H9 (cell line): ENCODE measurements at regions not wholly inside any gene's neighbourhood (a gene's known extent, or its start where the extent isn't known, plus 50 kb on each side); places are given as distances from the start of the nearest gene placed in this dataset.

Source experiments
- DNase-seq: peaks from one replicate; pipeline ENCODE4 v3.0.0-alpha.2; 2017
- H2AFZ ChIP-seq: one replicate; pipeline ENCODE4 v1.6.1; 2013; ENCODE audit warnings: mild to moderate bottlenecking, low read length, control low read depth, moderate library complexity
- H2AK5ac ChIP-seq: 2 replicates; pipeline ENCODE4 v1.6.1; 2013; ENCODE audit warnings: low read length, control low read depth, mixed read lengths; ENCODE audit not compliant: insufficient read length
- H2BK120ac ChIP-seq: one replicate; pipeline ENCODE4 v1.6.1; 2013; ENCODE audit warnings: low read depth, mild to moderate bottlenecking, low read length, control low read depth, inconsistent platforms; ENCODE audit not compliant: poor library complexity, severe bottlenecking
- H2BK12ac ChIP-seq: 2 replicates; pipeline ENCODE4 v1.6.1; 2013; ENCODE audit warnings: low read length, control low read depth, mixed read lengths, low read depth; ENCODE audit not compliant: insufficient read length
- H2BK15ac ChIP-seq: 2 replicates; pipeline ENCODE4 v1.6.1; 2013; ENCODE audit warnings: low read depth, low read length, control low read depth
- H2BK20ac ChIP-seq: one replicate; pipeline ENCODE4 v1.6.1; 2013; ENCODE audit warnings: low read depth, mild to moderate bottlenecking, low read length, control low read depth, inconsistent platforms; ENCODE audit not compliant: poor library complexity, severe bottlenecking
- H2BK5ac ChIP-seq: 2 replicates; pipeline ENCODE4 v1.6.1; 2013; ENCODE audit warnings: low read length, control low read depth, mixed read lengths; ENCODE audit not compliant: insufficient read length
- H3K14ac ChIP-seq: 2 replicates; pipeline ENCODE4 v1.6.1; 2013; ENCODE audit warnings: low read length, control low read depth; ENCODE audit not compliant: insufficient read depth
- H3K18ac ChIP-seq: 2 replicates; pipeline ENCODE4 v1.6.1; 2013; ENCODE audit warnings: low read depth, mild to moderate bottlenecking, mixed read lengths, low read length, control low read depth; ENCODE audit not compliant: insufficient read length
- H3K23ac ChIP-seq: 2 replicates; pipeline ENCODE4 v1.6.1; 2013; ENCODE audit warnings: low read length, control low read depth, mixed read lengths, low read depth; ENCODE audit not compliant: insufficient read length
- H3K23me2 ChIP-seq: 2 replicates; pipeline ENCODE4 v1.6.1; 2013; ENCODE audit warnings: low read depth, mild to moderate bottlenecking, mixed read lengths, low read length, control low read depth; ENCODE audit not compliant: insufficient read length, poor library complexity, severe bottlenecking
- H3K27ac ChIP-seq: 2 replicates; pipeline ENCODE4 v1.5.1; 2013; ENCODE audit warnings: low read length, control low read depth, mixed read lengths, low read depth; ENCODE audit not compliant: insufficient read length
- H3K27me3 ChIP-seq: 2 replicates; pipeline ENCODE4 v1.6.1; 2013; ENCODE audit warnings: low read length, control low read depth, inconsistent platforms; ENCODE audit not compliant: insufficient read depth
- H3K4ac ChIP-seq: 2 replicates; pipeline ENCODE4 v1.6.1; 2013; ENCODE audit warnings: low read depth, mild to moderate bottlenecking, control low read depth, inconsistent platforms, low read length, moderate library complexity
- H3K4me1 ChIP-seq: 2 replicates; pipeline ENCODE4 v1.6.1; 2013; ENCODE audit warnings: low read length, control low read depth, inconsistent platforms; ENCODE audit not compliant: insufficient read depth
- H3K4me2 ChIP-seq: 2 replicates; pipeline ENCODE4 v1.6.1; 2013; ENCODE audit warnings: low read length, control low read depth, mixed read lengths; ENCODE audit not compliant: insufficient read length, insufficient read depth
- H3K56ac ChIP-seq: 2 replicates; pipeline ENCODE4 v1.6.1; 2013; ENCODE audit warnings: low read depth, mild to moderate bottlenecking, mixed read lengths, low read length, control low read depth; ENCODE audit not compliant: insufficient read length
- H3K79me1 ChIP-seq: 2 replicates; pipeline ENCODE4 v1.6.1; 2013; ENCODE audit warnings: low read depth, mild to moderate bottlenecking, moderate library complexity, low read length, control low read depth, inconsistent platforms; ENCODE audit not compliant: insufficient read depth, poor library complexity, severe bottlenecking
- H3K79me2 ChIP-seq: 2 replicates; pipeline ENCODE4 v1.6.1; 2013; ENCODE audit warnings: low read length, control low read depth, inconsistent platforms; ENCODE audit not compliant: insufficient read depth
- H3K9ac ChIP-seq: 2 replicates; pipeline ENCODE4 v1.6.1; 2013; ENCODE audit warnings: low read length, control low read depth, mixed read lengths; ENCODE audit not compliant: insufficient read length; ENCODE audit errors: extremely low read depth
- H3K9me3 ChIP-seq: one replicate; pipeline ENCODE4 v1.6.1; 2013; ENCODE audit warnings: low read depth, low read length, inconsistent platforms; ENCODE audit not compliant: control insufficient read depth
- H3T11ph ChIP-seq: one replicate; pipeline ENCODE4 v1.6.1; 2013; ENCODE audit warnings: mild to moderate bottlenecking, low read length, control low read depth, inconsistent platforms
- H4K20me1 ChIP-seq: one replicate; pipeline ENCODE4 v1.6.1; 2013; ENCODE audit not compliant: control insufficient read depth, insufficient read length, insufficient read depth
- H4K5ac ChIP-seq: 2 replicates; pipeline ENCODE4 v1.6.1; 2013; ENCODE audit warnings: low read depth, mild to moderate bottlenecking, mixed read lengths, low read length, control low read depth; ENCODE audit not compliant: insufficient read length
- H4K8ac ChIP-seq: replicated peaks from 2 replicates; pipeline ENCODE4 v1.6.1; 2013; ENCODE audit warnings: low read length, control low read depth, mixed read lengths, low read depth; ENCODE audit not compliant: insufficient read length
- H4K91ac ChIP-seq: 2 replicates; pipeline ENCODE4 v1.6.1; 2013; ENCODE audit warnings: low read depth, mild to moderate bottlenecking, moderate library complexity, mixed read lengths, low read length, control low read depth; ENCODE audit not compliant: insufficient read length
- H3K27ac Mint-ChIP-seq, 3 experiments: 2 replicates in 2 of 3; 3 replicates in 1 of 3; pipeline ENCODE4 v1.8.0; 2020 to 2021; ENCODE audit warnings: mixed read lengths in 3 of 3, mild to moderate bottlenecking in 1 of 3, moderate library complexity in 1 of 3
- H3K27me3 Mint-ChIP-seq: 2 replicates; pipeline ENCODE4 v1.8.0; 2021; ENCODE audit warnings: low read depth, mild to moderate bottlenecking, moderate library complexity, mixed read lengths
- H3K36me3 Mint-ChIP-seq, 3 experiments: 2 replicates in 2 of 3; 3 replicates in 1 of 3; pipeline ENCODE4 v1.8.0; 2020 to 2021; ENCODE audit warnings: low read depth in 3 of 3, mixed read lengths in 3 of 3; ENCODE audit not compliant: insufficient read depth in 1 of 3
- H3K4me1 Mint-ChIP-seq, 2 experiments: 2 replicates each; pipeline ENCODE4 v1.8.0; 2020; ENCODE audit warnings: mixed read lengths in 2 of 2
- H3K4me3 Mint-ChIP-seq, 2 experiments: 2 replicates in 1 of 2; 3 replicates in 1 of 2; pipeline ENCODE4 v1.8.0; 2020 to 2021; ENCODE audit warnings: mild to moderate bottlenecking in 2 of 2, mixed read lengths in 2 of 2, moderate library complexity in 1 of 2
- H3K9me3 Mint-ChIP-seq, 2 experiments: 2 replicates in 1 of 2; 3 replicates in 1 of 2; pipeline ENCODE4 v1.8.0; 2020; ENCODE audit warnings: mild to moderate bottlenecking in 2 of 2, mixed read lengths in 2 of 2, moderate library complexity in 1 of 2
- WGBS: extraction: QIAGEN DNeasy Blood & Tissue Kit; methylation state at CpG from one replicate; pipeline ENCODE4 v1.1.7; 2013; ENCODE audit warnings: missing lambda C conversion rate, low lambda C conversion rate, mixed read lengths; ENCODE audit not compliant: insufficient read length; ENCODE audit errors: extremely low coverage; 5-methylcytosine and 5-hydroxymethylcytosine counted together
- TF ChIP-seq, protein P1 (sequence below): fragments of 200-600 bp; sonication (generic); conservative IDR thresholded peaks from 3 replicates; pipeline ENCODE4 v1.8.0; 2021; ENCODE audit warnings: antibody characterized with exemption, mild to moderate bottlenecking

DNA sequence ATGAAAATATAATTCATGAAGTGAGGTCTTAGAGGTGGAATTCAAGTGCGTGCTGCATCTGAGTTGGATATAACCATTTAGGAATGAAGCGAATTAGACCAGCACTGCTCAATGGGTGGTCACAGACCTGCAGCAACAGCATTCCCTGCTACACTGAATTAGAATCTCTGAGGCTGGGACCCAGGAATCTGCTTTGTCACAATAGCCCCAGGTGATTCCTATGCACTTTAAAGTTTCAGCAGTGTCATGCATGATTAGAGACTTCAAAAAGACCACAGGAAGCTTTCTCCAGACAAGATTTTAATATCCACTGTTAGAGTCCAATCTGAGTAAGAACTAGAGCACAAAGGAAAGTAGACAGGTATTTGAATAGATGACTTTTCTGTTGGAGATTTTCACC is 352.8 kb upstream of the VSTM2A start:
- no peak overlapping the region for H4K5ac ChIP-seq
- H3K79me1 ChIP-seq, result no peaks in the 10 kb centered on the region
- peaks cover 29% of the 10 kb centered on the region for H3K27me3 Mint-ChIP-seq
- DNase-seq, result peak; percentile 75
- H3K4me1 Mint-ChIP-seq, result peaks cover 23 to 24% of the 10 kb centered on the region in 2 experiments
- H2AFZ ChIP-seq, result no peak overlapping the region
- no peak overlapping the region for H2BK15ac ChIP-seq
- H4K91ac ChIP-seq, result no peak overlapping the region
- H3K23me2 ChIP-seq, result no peaks in the 10 kb centered on the region
- no peak overlapping the region for H2BK12ac ChIP-seq
- H3K9me3 Mint-ChIP-seq, result no peaks in the 10 kb centered on the region
- no peak overlapping the region for H2BK120ac ChIP-seq
- no peak overlapping the region for H4K8ac ChIP-seq
- H3K27me3 ChIP-seq, result no peaks in the 10 kb centered on the region
- no peak overlapping the region for H3K27ac ChIP-seq
- WGBS, result no CpG with 5 or more reads among the region's 2 CpGs
- H3K27ac Mint-ChIP-seq, result peak overlapping the region in 1 of 3 experiments; percentile 69; a peak in 1 of 7 replicates
- no peak overlapping the region for H3K14ac ChIP-seq
- H2BK20ac ChIP-seq, result no peak overlapping the region
- H2AK5ac ChIP-seq, result no peak overlapping the region
- H3K9me3 ChIP-seq, result no peaks in the 10 kb centered on the region
- H4K20me1 ChIP-seq, result no peaks in the 10 kb centered on the region
- H3K36me3 Mint-ChIP-seq, result no peaks in the 10 kb centered on the region; a peak in 1 of 7 replicates
- no peak overlapping the region for H3K4me2 ChIP-seq
- no peak overlapping the region for H3K56ac ChIP-seq
- no peak overlapping the region for H2BK5ac ChIP-seq
- H3K9ac ChIP-seq, result no peak overlapping the region
- H3K23ac ChIP-seq, result no peak overlapping the region
- H3K4me3 Mint-ChIP-seq, result no peak overlapping the region; a peak in 2 of 5 replicates
- peaks cover 2% of the 10 kb centered on the region; the same call in 1 of the 2 replicates for H3K4me1 ChIP-seq
- no peak overlapping the region for H3K18ac ChIP-seq
- H3K79me2 ChIP-seq, result no peaks in the 10 kb centered on the region
- TF ChIP-seq, protein P1, sequence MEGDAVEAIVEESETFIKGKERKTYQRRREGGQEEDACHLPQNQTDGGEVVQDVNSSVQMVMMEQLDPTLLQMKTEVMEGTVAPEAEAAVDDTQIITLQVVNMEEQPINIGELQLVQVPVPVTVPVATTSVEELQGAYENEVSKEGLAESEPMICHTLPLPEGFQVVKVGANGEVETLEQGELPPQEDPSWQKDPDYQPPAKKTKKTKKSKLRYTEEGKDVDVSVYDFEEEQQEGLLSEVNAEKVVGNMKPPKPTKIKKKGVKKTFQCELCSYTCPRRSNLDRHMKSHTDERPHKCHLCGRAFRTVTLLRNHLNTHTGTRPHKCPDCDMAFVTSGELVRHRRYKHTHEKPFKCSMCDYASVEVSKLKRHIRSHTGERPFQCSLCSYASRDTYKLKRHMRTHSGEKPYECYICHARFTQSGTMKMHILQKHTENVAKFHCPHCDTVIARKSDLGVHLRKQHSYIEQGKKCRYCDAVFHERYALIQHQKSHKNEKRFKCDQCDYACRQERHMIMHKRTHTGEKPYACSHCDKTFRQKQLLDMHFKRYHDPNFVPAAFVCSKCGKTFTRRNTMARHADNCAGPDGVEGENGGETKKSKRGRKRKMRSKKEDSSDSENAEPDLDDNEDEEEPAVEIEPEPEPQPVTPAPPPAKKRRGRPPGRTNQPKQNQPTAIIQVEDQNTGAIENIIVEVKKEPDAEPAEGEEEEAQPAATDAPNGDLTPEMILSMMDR, result no peak
- no peak overlapping the region for H3T11ph ChIP-seq
- H3K4ac ChIP-seq, result no peak overlapping the region
